ENCODE measurements at regions not wholly inside any gene's neighbourhood (a gene's known extent, or its start where the extent isn't known, plus 50 kb on each side); places are given as distances from the start of the nearest gene placed in this dataset.

- TF ChIP-seq EZH2 (IDR thresholded peaks at IDR 0.05; ENCODE audit: borderline replicate concordance), result no peak
- no peak for TF ChIP-seq EZH2phosphoT487 (IDR thresholded peaks at IDR 0.05; ENCODE audit: low read depth, severe bottlenecking, unreplicated experiment)
- TF ChIP-seq CTCF (IDR thresholded peaks at IDR 0.05; ENCODE audit: poor library complexity), result no peak
- no peak for DNase-seq (ENCODE audit: low spot score)
- no peaks in the 10 kb centered on the region for H3K4me1 ChIP-seq (ENCODE audit: insufficient read depth)
- no peaks in the 10 kb centered on the region for H4K20me1 ChIP-seq (ENCODE audit: insufficient read depth, poor library complexity, severe bottlenecking)
- no peak overlapping the region for H3K27ac ChIP-seq
- H3K79me2 ChIP-seq, result no peaks in the 10 kb centered on the region
- H3K9me3 ChIP-seq (ENCODE audit: low read depth), result no peaks in the 10 kb centered on the region
- H2AFZ ChIP-seq, result no peak overlapping the region
- no peaks in the 10 kb centered on the region for H3K36me3 ChIP-seq (replicated peaks; ENCODE audit: insufficient read depth, low read depth)
- H3K27me3 ChIP-seq, result no peaks in the 10 kb centered on the region
- no peak overlapping the region for H3K4me2 ChIP-seq
- H3K9me2 ChIP-seq (replicated peaks; ENCODE audit: insufficient read depth), result no peaks in the 10 kb centered on the region
- 93% methylated on average over 4 of the region's 4 CpGs for WGBS (ENCODE audit: low lambda C conversion rate, missing lambda C conversion rate)
- H3K4me3 ChIP-seq, result no peak overlapping the region
Measured at GRCh38 chr2:220562375-220563140, 935.1 kb downstream of the SLC4A3 start.

GRCh38 chr2:220568296-220568695, 940.9 kb downstream of the SLC4A3 start:
- TF ChIP-seq EZH2phosphoT487 (IDR thresholded peaks at IDR 0.05; ENCODE audit: low read depth, severe bottlenecking, unreplicated experiment) (no peak), CTCF (IDR thresholded peaks at IDR 0.05; ENCODE audit: poor library complexity) (no peak), EZH2 (IDR thresholded peaks at IDR 0.05; ENCODE audit: borderline replicate concordance) (no peak)
- no peak overlapping the region for H3K4me2 ChIP-seq
- WGBS (ENCODE audit: low lambda C conversion rate, missing lambda C conversion rate), result 93% methylated on average over 8 of the region's 8 CpGs

GRCh38 chr2:220569112-220569897, 941.9 kb downstream of the SLC4A3 start:
- H3K27ac ChIP-seq, result no peak overlapping the region
- no peak for DNase-seq (ENCODE audit: low spot score)
- no peak overlapping the region for H3K4me3 ChIP-seq
- H3K36me3 ChIP-seq (replicated peaks; ENCODE audit: insufficient read depth, low read depth), result no peaks in the 10 kb centered on the region
- no peaks in the 10 kb centered on the region for H3K9me2 ChIP-seq (replicated peaks; ENCODE audit: insufficient read depth)
- H2AFZ ChIP-seq, result no peak overlapping the region
- H3K79me2 ChIP-seq, result no peaks in the 10 kb centered on the region
- no peaks in the 10 kb centered on the region for H3K9me3 ChIP-seq (ENCODE audit: low read depth)
- TF ChIP-seq CTCF (IDR thresholded peaks at IDR 0.05; ENCODE audit: poor library complexity) (no peak), EZH2 (IDR thresholded peaks at IDR 0.05; ENCODE audit: borderline replicate concordance) (no peak), EZH2phosphoT487 (IDR thresholded peaks at IDR 0.05; ENCODE audit: low read depth, severe bottlenecking, unreplicated experiment) (no peak)
- no peak overlapping the region for H3K4me2 ChIP-seq
- no peaks in the 10 kb centered on the region for H4K20me1 ChIP-seq (ENCODE audit: insufficient read depth, poor library complexity, severe bottlenecking)
- WGBS (ENCODE audit: low lambda C conversion rate, missing lambda C conversion rate), result 80% methylated on average over 7 of the region's 8 CpGs
- no peaks in the 10 kb centered on the region for H3K4me1 ChIP-seq (ENCODE audit: insufficient read depth)
- no peaks in the 10 kb centered on the region for H3K27me3 ChIP-seq

More at GRCh38 chr2:220568296-220568695, 940.9 kb downstream of the SLC4A3 start:
- Histone ChIP-seq H3K27me3 (no peaks in the 10 kb centered on the region), H3K9me2 (replicated peaks; ENCODE audit: insufficient read depth) (no peaks in the 10 kb centered on the region), H3K36me3 (replicated peaks; ENCODE audit: insufficient read depth, low read depth) (no peaks in the 10 kb centered on the region), H3K4me1 (ENCODE audit: insufficient read depth) (no peaks in the 10 kb centered on the region), H4K20me1 (ENCODE audit: insufficient read depth, poor library complexity, severe bottlenecking) (no peaks in the 10 kb centered on the region), H2AFZ (no peak overlapping the region), H3K27ac (no peak overlapping the region), H3K9me3 (ENCODE audit: low read depth) (no peaks in the 10 kb centered on the region), H3K4me3 (no peak overlapping the region), H3K79me2 (no peaks in the 10 kb centered on the region)
- DNase-seq (ENCODE audit: low spot score), result no peak

Measured in hepatocyte (in vitro differentiated cells).